GM18507 (cell line): ENCODE measurements at regions not wholly inside any gene's neighbourhood (a gene's known extent, or its start where the extent isn't known, plus 50 kb on each side); places are given as distances from the start of the nearest gene placed in this dataset.

Source experiments
- DNase-seq: peaks from one replicate; pipeline ENCODE4 v3.0.0; 2011; ENCODE audit warnings: low read depth; ENCODE audit not compliant: insufficient read length; ENCODE audit errors: extremely low spot score
- FAIRE-seq: peaks from 2 replicates; lab custom pipeline; 2011; peaks lifted over from hg19 to GRCh38; lab: Jason Lieb, UNC

DNA sequence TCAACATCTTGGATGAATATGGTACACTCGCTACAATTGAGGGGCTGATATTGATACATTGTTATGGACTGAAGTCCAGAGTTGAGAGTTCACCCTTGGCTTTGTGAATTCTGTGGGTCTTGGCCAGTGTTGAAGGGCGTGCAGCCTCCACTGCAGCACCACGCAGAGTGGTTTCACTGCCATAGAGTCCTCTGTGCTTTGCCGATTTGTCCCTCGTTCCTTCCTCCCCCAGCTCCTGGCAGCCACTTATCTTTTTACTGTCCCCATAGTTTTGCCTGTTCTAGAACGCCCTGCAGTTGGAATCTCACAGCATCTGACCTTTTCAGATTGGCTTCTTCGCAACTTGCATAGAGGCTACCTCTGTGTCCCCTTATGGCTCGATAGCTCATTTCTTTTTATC lies 57.3 kb upstream of the IRS2 start:
- FAIRE-seq, result no peak

DNA sequence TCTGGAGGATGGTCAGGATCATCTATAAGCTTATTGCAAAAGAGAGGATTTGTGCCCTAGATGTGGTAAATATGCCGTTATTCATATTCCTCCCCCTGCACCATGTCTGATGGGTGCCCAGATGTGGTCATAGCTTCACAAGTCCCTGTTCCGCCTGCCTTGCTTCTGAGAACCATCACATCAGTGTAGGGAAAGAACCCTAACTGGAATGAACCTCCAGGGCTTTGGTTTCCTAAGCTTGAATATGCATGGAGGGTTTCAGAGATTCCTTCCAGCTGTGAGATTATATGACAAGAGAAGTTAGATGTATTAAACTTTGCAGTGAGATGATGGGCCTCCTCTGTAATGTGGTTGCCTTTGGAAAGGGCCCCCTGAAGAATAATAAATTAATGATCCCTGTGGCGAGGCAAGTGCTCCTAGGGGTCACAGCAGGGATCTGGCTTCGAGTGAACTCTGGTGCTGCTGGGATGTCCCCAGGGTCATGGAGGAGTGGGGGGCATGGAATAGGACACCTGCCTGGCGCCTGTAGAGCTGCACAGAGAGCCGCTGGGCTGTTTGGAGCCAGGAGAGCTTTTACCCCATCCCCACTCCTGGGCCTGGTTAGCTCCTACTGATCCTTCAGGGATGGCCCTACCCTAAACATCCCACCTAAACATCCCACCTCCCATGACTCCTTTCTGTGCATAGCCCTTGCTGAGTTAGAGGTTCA lies 56.0 kb upstream of the IRS2 start:
- DNase-seq, result no peak

More for the DNA sequence above, 57.3 kb upstream of the IRS2 start:
- no peak for DNase-seq

DNA sequence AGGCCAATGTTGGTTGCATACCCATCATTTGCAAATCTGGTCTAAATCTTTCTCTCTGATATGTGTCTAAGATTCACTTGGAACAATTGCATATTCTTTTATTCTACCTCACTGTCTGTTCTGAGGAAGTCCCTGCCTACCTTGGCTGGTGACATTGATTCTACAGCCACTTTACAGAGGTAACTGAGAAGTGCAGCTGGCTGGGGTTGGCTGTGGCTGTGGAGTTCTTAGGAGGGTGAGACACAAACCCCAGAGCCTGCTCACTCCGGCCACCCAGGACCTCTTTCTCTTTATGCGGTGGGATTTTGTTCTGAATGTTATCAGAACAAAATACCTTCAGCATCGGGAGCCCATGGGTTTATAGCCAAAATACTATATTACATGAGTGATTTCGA lies 54.5 kb upstream of the IRS2 start:
- FAIRE-seq, result no peak
- no peak for DNase-seq

More for the DNA sequence above, 56.0 kb upstream of the IRS2 start:
- no peak for FAIRE-seq

DNA sequence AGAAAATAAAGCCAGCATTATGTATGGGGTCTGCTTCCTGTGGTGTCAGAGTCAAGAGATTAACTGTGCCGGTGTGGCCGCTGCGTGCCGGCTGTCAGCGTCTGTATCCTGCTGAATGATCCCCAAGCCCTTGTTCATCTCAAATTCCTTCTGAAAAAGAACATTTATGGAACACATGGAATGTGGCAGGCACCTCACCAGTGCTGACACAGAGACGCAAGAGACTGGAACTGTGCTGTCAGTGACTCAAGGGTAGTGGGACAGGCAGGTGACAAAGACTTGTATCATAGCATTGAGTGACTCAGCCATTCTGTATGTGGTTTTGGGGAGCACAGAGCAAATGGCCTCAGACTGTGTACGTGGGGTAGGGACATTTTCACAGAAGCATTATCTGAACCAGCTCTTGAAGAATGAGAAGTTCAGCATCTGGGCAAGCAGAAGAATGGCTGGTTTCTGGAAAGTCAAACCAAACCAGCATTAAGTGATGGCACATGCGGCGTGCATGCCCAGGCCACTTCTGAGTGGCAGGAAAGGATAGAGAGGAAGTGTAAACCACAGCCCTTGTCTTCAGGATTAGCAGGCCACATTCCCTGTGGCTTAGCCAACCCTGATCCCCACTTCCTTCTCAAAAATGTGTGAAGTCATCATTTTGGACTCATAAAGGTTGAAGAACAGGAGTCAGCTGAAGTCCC lies 54.0 kb upstream of the IRS2 start:
- DNase-seq (no peak), FAIRE-seq (no peak)

DNA sequence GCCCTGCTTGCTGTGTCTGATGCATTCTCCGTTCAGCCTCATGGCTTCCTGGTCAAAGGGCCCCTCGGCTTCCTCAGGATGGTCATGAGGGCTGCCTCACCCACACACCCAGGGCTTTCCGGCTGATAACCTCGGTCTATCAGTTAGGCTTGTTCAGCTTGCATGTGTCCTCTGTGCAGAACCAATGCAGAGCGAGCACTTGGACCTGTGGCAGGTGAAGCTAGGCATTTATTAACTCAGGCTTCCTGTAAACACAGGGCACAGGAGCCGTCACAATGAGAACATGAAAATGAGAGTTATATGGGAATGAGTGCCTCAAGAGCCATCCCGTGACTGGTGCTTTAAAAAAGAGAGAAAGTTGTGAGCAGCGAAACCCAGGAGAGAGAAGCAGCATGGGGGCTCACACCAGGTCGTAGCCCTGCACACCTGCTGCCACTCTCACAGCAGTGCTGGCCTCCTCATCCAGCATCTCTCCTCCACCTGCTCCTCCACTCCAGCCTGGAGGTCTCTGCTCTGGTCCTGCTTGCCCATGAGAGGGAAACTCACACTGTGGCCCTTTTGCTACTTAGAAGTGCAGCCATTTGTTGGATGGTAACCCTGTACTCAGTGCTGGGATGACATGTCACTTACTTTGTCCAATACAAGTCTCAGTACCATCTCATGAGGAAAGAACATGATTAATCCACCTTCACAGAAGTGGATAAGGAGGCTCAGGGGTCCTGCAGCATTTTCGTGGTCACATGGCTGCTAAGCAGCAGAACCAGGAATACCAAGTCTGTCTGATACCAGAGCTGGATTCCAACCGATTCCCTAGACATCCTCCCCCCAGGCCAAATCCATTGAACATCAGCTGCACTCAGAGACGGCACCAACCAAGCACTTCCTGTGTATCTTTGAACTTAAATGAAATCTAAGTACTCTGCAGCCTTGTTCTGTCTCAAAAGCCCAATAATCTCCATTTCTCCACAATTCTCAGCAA lies 50.5 kb upstream of the IRS2 start:
- FAIRE-seq, result peak; percentile 78
- no peak for DNase-seq
